ENCODE measurements at regions not wholly inside any gene's neighbourhood (a gene's known extent, or its start where the extent isn't known, plus 50 kb on each side); places are given as distances from the start of the nearest gene placed in this dataset.

DNA sequence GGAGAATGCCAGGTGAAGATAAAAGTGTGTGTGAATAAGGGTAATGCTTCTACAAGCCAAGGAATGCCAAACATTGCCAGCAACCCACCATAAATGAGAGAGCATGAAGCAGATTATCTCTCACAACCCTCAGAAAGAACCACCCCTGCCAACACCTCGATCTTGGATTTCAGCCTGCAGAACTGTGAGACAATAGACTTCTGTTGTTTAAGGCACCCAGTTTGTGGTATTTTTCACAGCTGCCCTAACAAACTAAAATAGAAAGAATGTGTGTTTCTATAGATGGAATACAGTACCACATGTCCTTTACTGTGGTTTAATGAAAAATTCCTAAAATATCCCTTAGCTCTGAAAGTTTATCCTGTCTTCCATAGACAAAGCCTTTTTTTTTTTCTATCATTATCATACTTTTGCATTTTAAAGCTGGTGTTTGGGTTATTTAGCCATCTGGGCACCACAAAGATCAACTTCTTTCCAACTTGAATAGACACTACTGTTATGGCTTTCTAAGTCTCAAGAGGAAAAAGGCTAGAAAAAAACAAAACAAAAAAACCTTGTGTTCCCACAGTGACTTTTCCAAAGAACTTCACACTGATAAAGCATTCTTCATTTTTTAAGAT is 505.6 kb downstream of the KCTD12 start:
- Histone ChIP-seq H3K27ac (ENCODE audit: low read depth, low read length) (no peak overlapping the region), H2BK5ac (ENCODE audit: low read depth, low read length) (no peak overlapping the region), H3K4me3 (ENCODE audit: extremely low read depth in 1 of 4, insufficient read depth in 2 of 4, low read depth in 3 of 4, low read length in 4 of 4) (no peak overlapping the region), H3K4me1 (replicated peaks in 1 of 4; ENCODE audit: control insufficient read depth in 3 of 4, insufficient read depth in 4 of 4, low read length in 3 of 4) (no peaks in the 10 kb centered on the region), H3K18ac (ENCODE audit: extremely low read depth, low read length) (no peak overlapping the region), H3K27me3 (replicated peaks in 1 of 4; ENCODE audit: control insufficient read depth in 3 of 4, extremely low read depth in 1 of 4, insufficient read depth in 3 of 4, low read length in 3 of 4) (no peaks in the 10 kb centered on the region), H4K8ac (ENCODE audit: extremely low read depth, insufficient read depth, low read length) (no peak overlapping the region), H3K36me3 (ENCODE audit: control insufficient read depth in 2 of 4, insufficient read depth in 4 of 4, low read length in 3 of 4) (no peaks in the 10 kb centered on the region), H3K79me2 (ENCODE audit: control insufficient read depth in 1 of 2, insufficient read depth in 2 of 2, low read length in 2 of 2) (no peaks in the 10 kb centered on the region), H3K23me2 (ENCODE audit: low read depth, low read length) (no peaks in the 10 kb centered on the region), H4K91ac (replicated peaks; ENCODE audit: insufficient read length, low read length) (no peak overlapping the region), H4K20me1 (replicated peaks in 1 of 2; ENCODE audit: control insufficient read depth in 1 of 2, insufficient read depth in 2 of 2, low read length in 2 of 2) (no peaks in the 10 kb centered on the region), H3K9ac (replicated peaks in 1 of 4; ENCODE audit: extremely low read depth in 1 of 4, low read depth in 3 of 4, low read length in 3 of 4) (no peak overlapping the region), H2BK15ac (ENCODE audit: low read length) (no peak overlapping the region), H3K4ac (replicated peaks; ENCODE audit: insufficient read length, low read depth, low read length) (no peak overlapping the region), H2AFZ (ENCODE audit: low read length) (no peak overlapping the region), H3K14ac (ENCODE audit: insufficient read length) (no peak overlapping the region), H3K79me1 (ENCODE audit: low read depth, low read length) (no peaks in the 10 kb centered on the region), H2BK120ac (replicated peaks; ENCODE audit: low read depth, low read length) (no peak overlapping the region), H3K4me2 (ENCODE audit: insufficient read depth in 1 of 2, low read depth in 2 of 2, low read length in 2 of 2) (no peak overlapping the region), H2BK20ac (ENCODE audit: low read length) (no peak overlapping the region), H3K9me3 (ENCODE audit: insufficient read depth in 2 of 2, low read depth in 1 of 2, low read length in 1 of 2) (no peaks in the 10 kb centered on the region), H4K5ac (ENCODE audit: insufficient read length, low read depth, low read length) (no peak overlapping the region), H2BK12ac (ENCODE audit: low read depth, low read length) (no peak overlapping the region), H2AK5ac (ENCODE audit: low read depth, low read length) (no peak overlapping the region), H3K23ac (ENCODE audit: insufficient read length) (no peak overlapping the region), H3K56ac (replicated peaks; ENCODE audit: insufficient read length, low read depth, low read length) (no peak overlapping the region)
- DNase-seq (ENCODE audit: low read depth in 1 of 2, low spot score in 2 of 2) (no peak), FAIRE-seq (no peak)
- CTCF ChIA-PET (ENCODE audit: partially characterized antibody): no interaction called here
- POLR2A ChIA-PET (ENCODE audit: partially characterized antibody): no interaction called here
- 88% methylated on average over 1 of the region's 1 CpG; no CpG with 5 or more reads in 1 of the 2 experiments for whole genome bisulfite sequencing, 2 experiments (ENCODE audit: extremely low coverage in 1 of 2, insufficient coverage in 1 of 2, insufficient read length in 1 of 2, insufficient replicate concordance in 2 of 2, low coverage in 1 of 2, low lambda C conversion rate in 2 of 2, missing lambda C conversion rate in 1 of 2)
- TF ChIP-seq ZNF274 (IDR thresholded peaks at IDR 0.05; ENCODE audit: borderline replicate concordance, extremely low read depth, low read length): no peak
- no peak for TF ChIP-seq BRCA1 (IDR thresholded peaks at IDR 0.05; ENCODE audit: low read depth, low read length)
- TF ChIP-seq, protein P1, sequence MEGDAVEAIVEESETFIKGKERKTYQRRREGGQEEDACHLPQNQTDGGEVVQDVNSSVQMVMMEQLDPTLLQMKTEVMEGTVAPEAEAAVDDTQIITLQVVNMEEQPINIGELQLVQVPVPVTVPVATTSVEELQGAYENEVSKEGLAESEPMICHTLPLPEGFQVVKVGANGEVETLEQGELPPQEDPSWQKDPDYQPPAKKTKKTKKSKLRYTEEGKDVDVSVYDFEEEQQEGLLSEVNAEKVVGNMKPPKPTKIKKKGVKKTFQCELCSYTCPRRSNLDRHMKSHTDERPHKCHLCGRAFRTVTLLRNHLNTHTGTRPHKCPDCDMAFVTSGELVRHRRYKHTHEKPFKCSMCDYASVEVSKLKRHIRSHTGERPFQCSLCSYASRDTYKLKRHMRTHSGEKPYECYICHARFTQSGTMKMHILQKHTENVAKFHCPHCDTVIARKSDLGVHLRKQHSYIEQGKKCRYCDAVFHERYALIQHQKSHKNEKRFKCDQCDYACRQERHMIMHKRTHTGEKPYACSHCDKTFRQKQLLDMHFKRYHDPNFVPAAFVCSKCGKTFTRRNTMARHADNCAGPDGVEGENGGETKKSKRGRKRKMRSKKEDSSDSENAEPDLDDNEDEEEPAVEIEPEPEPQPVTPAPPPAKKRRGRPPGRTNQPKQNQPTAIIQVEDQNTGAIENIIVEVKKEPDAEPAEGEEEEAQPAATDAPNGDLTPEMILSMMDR (IDR thresholded peaks at IDR 0.05; ENCODE audit: control extremely low read depth in 1 of 3, insufficient read depth in 1 of 3, low read depth in 1 of 3, low read length in 3 of 3): no peak
- TF ChIP-seq PHF8 (conservative IDR thresholded peaks at IDR 0.05; ENCODE audit: low read depth, low read length): no peak
- no peak for TF ChIP-seq SRF (IDR thresholded peaks at IDR 0.05; ENCODE audit: low read depth, low read length)
- TF ChIP-seq SIN3A (conservative IDR thresholded peaks at IDR 0.05 in 1 of 2, IDR thresholded peaks at IDR 0.05 in 1 of 2; ENCODE audit: low read depth in 1 of 2, low read length in 2 of 2): no peak
- TF ChIP-seq, protein P2, sequence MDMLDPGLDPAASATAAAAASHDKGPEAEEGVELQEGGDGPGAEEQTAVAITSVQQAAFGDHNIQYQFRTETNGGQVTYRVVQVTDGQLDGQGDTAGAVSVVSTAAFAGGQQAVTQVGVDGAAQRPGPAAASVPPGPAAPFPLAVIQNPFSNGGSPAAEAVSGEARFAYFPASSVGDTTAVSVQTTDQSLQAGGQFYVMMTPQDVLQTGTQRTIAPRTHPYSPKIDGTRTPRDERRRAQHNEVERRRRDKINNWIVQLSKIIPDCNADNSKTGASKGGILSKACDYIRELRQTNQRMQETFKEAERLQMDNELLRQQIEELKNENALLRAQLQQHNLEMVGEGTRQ (IDR thresholded peaks at IDR 0.05; ENCODE audit: low read length): no peak
- TF ChIP-seq CEBPB (IDR thresholded peaks at IDR 0.05; ENCODE audit: low read depth, low read length): no peak
- TF ChIP-seq CBX8 (IDR thresholded peaks at IDR 0.05; ENCODE audit: borderline replicate concordance, low read depth, low read length): no peak
- no peak for TF ChIP-seq CBX5 (IDR thresholded peaks at IDR 0.05; ENCODE audit: low read depth, low read length)

Data from H1 (cell line).